ENCODE measurements at regions not wholly inside any gene's neighbourhood (a gene's known extent, or its start where the extent isn't known, plus 50 kb on each side); places are given as distances from the start of the nearest gene placed in this dataset.

DNA sequence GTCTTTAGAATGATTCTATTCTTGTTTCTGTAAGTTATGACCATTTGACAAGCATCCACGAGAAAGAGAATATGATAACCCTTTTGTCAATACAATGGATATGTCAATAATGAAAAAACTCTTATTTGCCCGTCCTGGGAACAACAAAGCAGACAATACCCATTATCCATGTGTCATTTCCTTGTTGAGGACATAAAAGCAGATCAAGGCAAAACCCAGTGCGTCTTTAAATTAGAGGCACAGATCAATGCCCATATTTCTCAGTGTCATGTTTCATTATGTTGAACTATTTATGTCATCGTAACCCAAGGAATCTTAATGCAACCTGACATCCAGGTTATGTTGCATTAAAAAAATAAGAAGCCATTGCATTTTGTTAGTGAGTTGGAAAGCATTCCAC is 365.0 kb upstream of the CELF4 start:
- Mint-ChIP-seq H3K4me1 (no peaks in the 10 kb centered on the region), H3K36me3 (ENCODE audit: low read depth) (peaks cover 4% of the 10 kb centered on the region; the same call in 1 of the 3 replicates), H3K9me3 (peaks cover 5% of the 10 kb centered on the region; the same call in 1 of the 3 replicates), H3K27me3 (ENCODE audit: insufficient read depth, low read depth, poor library complexity) (no peaks in the 10 kb centered on the region), H3K27ac (no peak overlapping the region), H3K4me3 (no peak overlapping the region)
- Histone ChIP-seq H3K4me1 (ENCODE audit: insufficient read depth) (no peaks in the 10 kb centered on the region), H3K27me3 (ENCODE audit: insufficient read depth) (no peaks in the 10 kb centered on the region), H3K4me3 (no peak overlapping the region), H3F3A (replicated peaks; ENCODE audit: low read depth) (no peaks in the 10 kb centered on the region), H3K79me2 (replicated peaks; ENCODE audit: insufficient read depth) (no peaks in the 10 kb centered on the region), H3K27ac (ENCODE audit: low read depth) (no peak overlapping the region), H3K4me2 (no peak overlapping the region), H3K9me2 (ENCODE audit: insufficient read depth) (peaks cover 2% of the 10 kb centered on the region; the same call in 1 of the 2 replicates), H4K20me1 (replicated peaks; ENCODE audit: insufficient read depth) (no peaks in the 10 kb centered on the region), H2AFZ (no peak overlapping the region), H3K36me3 (ENCODE audit: insufficient read depth) (no peaks in the 10 kb centered on the region)
- no peak for DNase-seq (ENCODE audit: low spot score)
- no peak for ATAC-seq
- TF ChIP-seq, protein P1, sequence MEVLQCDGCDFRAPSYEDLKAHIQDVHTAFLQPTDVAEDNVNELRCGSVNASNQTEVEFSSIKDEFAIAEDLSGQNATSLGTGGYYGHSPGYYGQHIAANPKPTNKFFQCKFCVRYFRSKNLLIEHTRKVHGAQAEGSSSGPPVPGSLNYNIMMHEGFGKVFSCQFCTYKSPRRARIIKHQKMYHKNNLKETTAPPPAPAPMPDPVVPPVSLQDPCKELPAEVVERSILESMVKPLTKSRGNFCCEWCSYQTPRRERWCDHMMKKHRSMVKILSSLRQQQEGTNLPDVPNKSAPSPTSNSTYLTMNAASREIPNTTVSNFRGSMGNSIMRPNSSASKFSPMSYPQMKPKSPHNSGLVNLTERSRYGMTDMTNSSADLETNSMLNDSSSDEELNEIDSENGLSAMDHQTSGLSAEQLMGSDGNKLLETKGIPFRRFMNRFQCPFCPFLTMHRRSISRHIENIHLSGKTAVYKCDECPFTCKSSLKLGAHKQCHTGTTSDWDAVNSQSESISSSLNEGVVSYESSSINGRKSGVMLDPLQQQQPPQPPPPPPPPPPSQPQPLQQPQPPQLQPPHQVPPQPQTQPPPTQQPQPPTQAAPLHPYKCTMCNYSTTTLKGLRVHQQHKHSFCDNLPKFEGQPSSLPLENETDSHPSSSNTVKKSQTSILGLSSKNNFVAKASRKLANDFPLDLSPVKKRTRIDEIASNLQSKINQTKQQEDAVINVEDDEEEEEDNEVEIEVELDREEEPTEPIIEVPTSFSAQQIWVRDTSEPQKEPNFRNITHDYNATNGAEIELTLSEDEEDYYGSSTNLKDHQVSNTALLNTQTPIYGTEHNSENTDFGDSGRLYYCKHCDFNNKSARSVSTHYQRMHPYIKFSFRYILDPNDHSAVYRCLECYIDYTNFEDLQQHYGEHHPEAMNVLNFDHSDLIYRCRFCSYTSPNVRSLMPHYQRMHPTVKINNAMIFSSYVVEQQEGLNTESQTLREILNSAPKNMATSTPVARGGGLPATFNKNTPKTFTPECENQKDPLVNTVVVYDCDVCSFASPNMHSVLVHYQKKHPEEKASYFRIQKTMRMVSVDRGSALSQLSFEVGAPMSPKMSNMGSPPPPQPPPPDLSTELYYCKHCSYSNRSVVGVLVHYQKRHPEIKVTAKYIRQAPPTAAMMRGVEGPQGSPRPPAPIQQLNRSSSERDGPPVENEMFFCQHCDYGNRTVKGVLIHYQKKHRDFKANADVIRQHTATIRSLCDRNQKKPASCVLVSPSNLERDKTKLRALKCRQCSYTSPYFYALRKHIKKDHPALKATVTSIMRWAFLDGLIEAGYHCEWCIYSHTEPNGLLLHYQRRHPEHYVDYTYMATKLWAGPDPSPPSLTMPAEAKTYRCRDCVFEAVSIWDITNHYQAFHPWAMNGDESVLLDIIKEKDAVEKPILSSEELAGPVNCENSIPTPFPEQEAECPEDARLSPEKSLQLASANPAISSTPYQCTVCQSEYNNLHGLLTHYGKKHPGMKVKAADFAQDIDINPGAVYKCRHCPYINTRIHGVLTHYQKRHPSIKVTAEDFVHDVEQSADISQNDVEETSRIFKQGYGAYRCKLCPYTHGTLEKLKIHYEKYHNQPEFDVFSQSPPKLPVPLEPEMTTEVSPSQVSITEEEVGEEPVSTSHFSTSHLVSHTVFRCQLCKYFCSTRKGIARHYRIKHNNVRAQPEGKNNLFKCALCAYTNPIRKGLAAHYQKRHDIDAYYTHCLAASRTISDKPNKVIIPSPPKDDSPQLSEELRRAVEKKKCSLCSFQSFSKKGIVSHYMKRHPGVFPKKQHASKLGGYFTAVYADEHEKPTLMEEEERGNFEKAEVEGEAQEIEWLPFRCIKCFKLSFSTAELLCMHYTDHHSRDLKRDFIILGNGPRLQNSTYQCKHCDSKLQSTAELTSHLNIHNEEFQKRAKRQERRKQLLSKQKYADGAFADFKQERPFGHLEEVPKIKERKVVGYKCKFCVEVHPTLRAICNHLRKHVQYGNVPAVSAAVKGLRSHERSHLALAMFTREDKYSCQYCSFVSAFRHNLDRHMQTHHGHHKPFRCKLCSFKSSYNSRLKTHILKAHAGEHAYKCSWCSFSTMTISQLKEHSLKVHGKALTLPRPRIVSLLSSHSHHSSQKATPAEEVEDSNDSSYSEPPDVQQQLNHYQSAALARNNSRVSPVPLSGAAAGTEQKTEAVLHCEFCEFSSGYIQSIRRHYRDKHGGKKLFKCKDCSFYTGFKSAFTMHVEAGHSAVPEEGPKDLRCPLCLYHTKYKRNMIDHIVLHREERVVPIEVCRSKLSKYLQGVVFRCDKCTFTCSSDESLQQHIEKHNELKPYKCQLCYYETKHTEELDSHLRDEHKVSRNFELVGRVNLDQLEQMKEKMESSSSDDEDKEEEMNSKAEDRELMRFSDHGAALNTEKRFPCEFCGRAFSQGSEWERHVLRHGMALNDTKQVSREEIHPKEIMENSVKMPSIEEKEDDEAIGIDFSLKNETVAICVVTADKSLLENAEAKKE (CRISPR knock-in tag; IDR thresholded peaks at IDR 0.05), result no peak
- no peak for TF ChIP-seq STAT1 (IDR thresholded peaks at IDR 0.05; ENCODE audit: unreplicated experiment)
- no peak for TF ChIP-seq CREB1 (CRISPR knock-in tag; IDR thresholded peaks at IDR 0.05; ENCODE audit: low read depth)
- TF ChIP-seq, protein P2, sequence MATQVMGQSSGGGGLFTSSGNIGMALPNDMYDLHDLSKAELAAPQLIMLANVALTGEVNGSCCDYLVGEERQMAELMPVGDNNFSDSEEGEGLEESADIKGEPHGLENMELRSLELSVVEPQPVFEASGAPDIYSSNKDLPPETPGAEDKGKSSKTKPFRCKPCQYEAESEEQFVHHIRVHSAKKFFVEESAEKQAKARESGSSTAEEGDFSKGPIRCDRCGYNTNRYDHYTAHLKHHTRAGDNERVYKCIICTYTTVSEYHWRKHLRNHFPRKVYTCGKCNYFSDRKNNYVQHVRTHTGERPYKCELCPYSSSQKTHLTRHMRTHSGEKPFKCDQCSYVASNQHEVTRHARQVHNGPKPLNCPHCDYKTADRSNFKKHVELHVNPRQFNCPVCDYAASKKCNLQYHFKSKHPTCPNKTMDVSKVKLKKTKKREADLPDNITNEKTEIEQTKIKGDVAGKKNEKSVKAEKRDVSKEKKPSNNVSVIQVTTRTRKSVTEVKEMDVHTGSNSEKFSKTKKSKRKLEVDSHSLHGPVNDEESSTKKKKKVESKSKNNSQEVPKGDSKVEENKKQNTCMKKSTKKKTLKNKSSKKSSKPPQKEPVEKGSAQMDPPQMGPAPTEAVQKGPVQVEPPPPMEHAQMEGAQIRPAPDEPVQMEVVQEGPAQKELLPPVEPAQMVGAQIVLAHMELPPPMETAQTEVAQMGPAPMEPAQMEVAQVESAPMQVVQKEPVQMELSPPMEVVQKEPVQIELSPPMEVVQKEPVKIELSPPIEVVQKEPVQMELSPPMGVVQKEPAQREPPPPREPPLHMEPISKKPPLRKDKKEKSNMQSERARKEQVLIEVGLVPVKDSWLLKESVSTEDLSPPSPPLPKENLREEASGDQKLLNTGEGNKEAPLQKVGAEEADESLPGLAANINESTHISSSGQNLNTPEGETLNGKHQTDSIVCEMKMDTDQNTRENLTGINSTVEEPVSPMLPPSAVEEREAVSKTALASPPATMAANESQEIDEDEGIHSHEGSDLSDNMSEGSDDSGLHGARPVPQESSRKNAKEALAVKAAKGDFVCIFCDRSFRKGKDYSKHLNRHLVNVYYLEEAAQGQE (IDR thresholded peaks at IDR 0.05; ENCODE audit: unreplicated experiment), result no peak
- TF ChIP-seq NANOG (IDR thresholded peaks at IDR 0.05; ENCODE audit: borderline replicate concordance), result no peak
- TF ChIP-seq, protein P3, sequence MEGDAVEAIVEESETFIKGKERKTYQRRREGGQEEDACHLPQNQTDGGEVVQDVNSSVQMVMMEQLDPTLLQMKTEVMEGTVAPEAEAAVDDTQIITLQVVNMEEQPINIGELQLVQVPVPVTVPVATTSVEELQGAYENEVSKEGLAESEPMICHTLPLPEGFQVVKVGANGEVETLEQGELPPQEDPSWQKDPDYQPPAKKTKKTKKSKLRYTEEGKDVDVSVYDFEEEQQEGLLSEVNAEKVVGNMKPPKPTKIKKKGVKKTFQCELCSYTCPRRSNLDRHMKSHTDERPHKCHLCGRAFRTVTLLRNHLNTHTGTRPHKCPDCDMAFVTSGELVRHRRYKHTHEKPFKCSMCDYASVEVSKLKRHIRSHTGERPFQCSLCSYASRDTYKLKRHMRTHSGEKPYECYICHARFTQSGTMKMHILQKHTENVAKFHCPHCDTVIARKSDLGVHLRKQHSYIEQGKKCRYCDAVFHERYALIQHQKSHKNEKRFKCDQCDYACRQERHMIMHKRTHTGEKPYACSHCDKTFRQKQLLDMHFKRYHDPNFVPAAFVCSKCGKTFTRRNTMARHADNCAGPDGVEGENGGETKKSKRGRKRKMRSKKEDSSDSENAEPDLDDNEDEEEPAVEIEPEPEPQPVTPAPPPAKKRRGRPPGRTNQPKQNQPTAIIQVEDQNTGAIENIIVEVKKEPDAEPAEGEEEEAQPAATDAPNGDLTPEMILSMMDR (conservative IDR thresholded peaks at IDR 0.05; ENCODE audit: low read depth in 2 of 2), result no peak
- TF ChIP-seq JUNB (IDR thresholded peaks at IDR 0.05; ENCODE audit: unreplicated experiment), result no peak
- TF ChIP-seq ZNF331 (CRISPR knock-in tag; IDR thresholded peaks at IDR 0.05; ENCODE audit: low read depth), result no peak
- no peak for TF ChIP-seq EZH2 (IDR thresholded peaks at IDR 0.05; ENCODE audit: low read depth, unreplicated experiment)

Measured in GM23338 (cell line).